HEK293T (cell line): ENCODE measurements at regions not wholly inside any gene's neighbourhood (a gene's known extent, or its start where the extent isn't known, plus 50 kb on each side); places are given as distances from the start of the nearest gene placed in this dataset.
"Not testable (repeated sequence)": the region's sequence is repeated elsewhere in the genome, so short reads cannot be mapped to it uniquely, and the experiment has no call there.

Experiments used
- CTCF ChIA-PET: fragments of 350-600 bp; formaldehyde crosslinking; extraction: SDS; loops from one replicate; lab custom pipeline; 2021; ENCODE audit warnings: antibody characterized with exemption, inconsistent platforms; lab: Yijun Ruan, JAX
- POLR2A ChIA-PET: fragments of 350-600 bp; formaldehyde crosslinking; extraction: SDS; loops from one replicate; lab custom pipeline; 2020; ENCODE audit warnings: antibody characterized with exemption, inconsistent platforms; lab: Yijun Ruan, JAX
- DNase-seq: peaks from one replicate; pipeline ENCODE4 v3.0.0; 2012; ENCODE audit warnings: mixed read lengths; ENCODE audit errors: extremely low spot score
- ARNT ChIP-seq: fragments of 450-650 bp; IDR thresholded peaks from 2 replicates; pipeline ENCODE4 v1.6.1; 2017; ENCODE audit warnings: mild to moderate bottlenecking
- BHLHE40 ChIP-seq: fragments of 450-650 bp; IDR thresholded peaks from 2 replicates; pipeline ENCODE4 v1.6.1; 2016; ENCODE audit warnings: mild to moderate bottlenecking, moderate library complexity, borderline replicate concordance
- CTBP1 ChIP-seq: fragments of 450-650 bp; IDR thresholded peaks from 2 replicates; pipeline ENCODE4 v1.6.1; 2016; ENCODE audit warnings: borderline replicate concordance
- ELF4 ChIP-seq: fragments of 450-650 bp; IDR thresholded peaks from 2 replicates; pipeline ENCODE4 v1.6.1; 2017; ENCODE audit warnings: antibody characterized with exemption
- FOXA1 ChIP-seq: fragments of 450-650 bp; IDR thresholded peaks from 2 replicates; pipeline ENCODE4 v1.6.1; 2016; ENCODE audit warnings: mild to moderate bottlenecking
- FOXK2 ChIP-seq: fragments of 450-650 bp; IDR thresholded peaks from 2 replicates; pipeline ENCODE4 v1.6.1; 2016; ENCODE audit warnings: mild to moderate bottlenecking
- FOXM1 ChIP-seq: fragments of 450-650 bp; IDR thresholded peaks from 2 replicates; pipeline ENCODE4 v1.6.1; 2017; ENCODE audit warnings: mild to moderate bottlenecking, borderline replicate concordance
- HDGF ChIP-seq: fragments of 450-650 bp; IDR thresholded peaks from 2 replicates; pipeline ENCODE4 v1.6.1; 2017; ENCODE audit warnings: antibody characterized with exemption, borderline replicate concordance
- L3MBTL2 ChIP-seq: fragments of 450-650 bp; conservative IDR thresholded peaks from 2 replicates; pipeline ENCODE4 v1.6.1; 2016; ENCODE audit warnings: mild to moderate bottlenecking
- LEF1 ChIP-seq: fragments of 450-650 bp; IDR thresholded peaks from 2 replicates; pipeline ENCODE4 v1.6.1; 2017; ENCODE audit warnings: mild to moderate bottlenecking, borderline replicate concordance
- NFRKB ChIP-seq: fragments of 450-650 bp; IDR thresholded peaks from 2 replicates; pipeline ENCODE4 v1.6.1; 2016; ENCODE audit warnings: mild to moderate bottlenecking, moderate library complexity
- SP1 ChIP-seq: fragments of 450-650 bp; IDR thresholded peaks from 2 replicates; pipeline ENCODE4 v1.6.1; 2017
- SUZ12 ChIP-seq: fragments of 450-650 bp; IDR thresholded peaks from 2 replicates; pipeline ENCODE4 v1.6.1; 2016; ENCODE audit warnings: mild to moderate bottlenecking
- TARDBP ChIP-seq: fragments of 450-650 bp; IDR thresholded peaks from 2 replicates; pipeline ENCODE4 v1.6.1; 2016
- ZNF384 ChIP-seq: fragments of 450-650 bp; IDR thresholded peaks from 2 replicates; pipeline ENCODE4 v1.6.1; 2016
- TF ChIP-seq, protein P1 (sequence below): fragments of 450-650 bp; IDR thresholded peaks from 2 replicates; pipeline ENCODE4 v1.6.1; 2016

DNA sequence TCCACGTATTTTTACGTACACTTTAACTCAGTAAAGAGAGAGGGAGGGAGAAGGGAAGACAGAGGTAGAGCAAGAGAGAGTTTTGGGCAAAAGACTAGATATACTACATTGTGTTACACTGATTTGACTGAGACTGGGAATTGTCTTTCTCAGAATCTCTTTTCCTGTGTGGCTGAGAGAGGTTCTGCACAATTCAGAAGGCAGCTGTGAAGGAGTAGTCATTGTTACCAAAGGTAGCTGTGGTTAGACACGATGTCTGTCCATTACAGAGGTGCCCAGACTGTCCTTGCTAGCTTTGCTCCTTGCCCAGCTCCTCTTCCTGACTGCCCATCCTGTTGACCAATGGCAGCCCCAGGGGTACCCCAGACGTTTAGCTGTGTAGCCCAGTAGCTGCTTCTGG is 577.5 kb upstream of the CBLB start:
- TF ChIP-seq L3MBTL2 (no peak), CTBP1 (no peak), FOXM1 (no peak)
- TF ChIP-seq, protein P1, sequence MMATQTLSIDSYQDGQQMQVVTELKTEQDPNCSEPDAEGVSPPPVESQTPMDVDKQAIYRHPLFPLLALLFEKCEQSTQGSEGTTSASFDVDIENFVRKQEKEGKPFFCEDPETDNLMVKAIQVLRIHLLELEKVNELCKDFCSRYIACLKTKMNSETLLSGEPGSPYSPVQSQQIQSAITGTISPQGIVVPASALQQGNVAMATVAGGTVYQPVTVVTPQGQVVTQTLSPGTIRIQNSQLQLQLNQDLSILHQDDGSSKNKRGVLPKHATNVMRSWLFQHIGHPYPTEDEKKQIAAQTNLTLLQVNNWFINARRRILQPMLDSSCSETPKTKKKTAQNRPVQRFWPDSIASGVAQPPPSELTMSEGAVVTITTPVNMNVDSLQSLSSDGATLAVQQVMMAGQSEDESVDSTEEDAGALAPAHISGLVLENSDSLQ: no peak
- DNase-seq: no peak
- ChIA-PET POLR2A (no interaction called here), CTCF (no interaction called here)

DNA sequence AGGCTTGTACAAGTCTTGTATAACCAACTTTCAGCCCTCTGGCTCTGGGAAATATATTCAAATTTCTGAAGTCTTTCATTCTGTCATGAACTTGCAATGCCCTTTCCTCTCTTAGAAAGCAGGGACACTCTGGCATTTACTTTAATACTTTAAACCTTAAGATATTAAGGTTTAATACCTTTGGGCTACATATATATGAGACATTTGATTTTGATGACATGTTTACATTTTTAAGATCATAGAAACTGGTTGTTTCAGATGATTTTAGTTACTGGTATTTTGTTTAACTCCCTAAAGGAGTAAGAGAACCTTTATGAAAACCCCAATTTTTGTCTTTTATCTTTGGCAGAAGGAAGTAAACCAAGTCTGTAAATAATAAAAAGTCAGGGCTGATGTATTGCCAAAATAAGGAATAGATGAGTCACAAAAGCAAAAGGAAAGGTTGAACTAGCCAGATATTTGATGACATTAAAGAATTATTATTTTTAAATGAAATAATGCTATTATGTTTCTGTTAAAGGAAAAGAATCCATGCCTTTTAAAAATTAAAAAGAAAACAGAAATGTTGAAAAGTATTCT is 579.0 kb upstream of the CBLB start:
- ChIA-PET POLR2A (no interaction called here), CTCF (no interaction called here)
- no peak for DNase-seq
- no peak for TF ChIP-seq LEF1

DNA sequence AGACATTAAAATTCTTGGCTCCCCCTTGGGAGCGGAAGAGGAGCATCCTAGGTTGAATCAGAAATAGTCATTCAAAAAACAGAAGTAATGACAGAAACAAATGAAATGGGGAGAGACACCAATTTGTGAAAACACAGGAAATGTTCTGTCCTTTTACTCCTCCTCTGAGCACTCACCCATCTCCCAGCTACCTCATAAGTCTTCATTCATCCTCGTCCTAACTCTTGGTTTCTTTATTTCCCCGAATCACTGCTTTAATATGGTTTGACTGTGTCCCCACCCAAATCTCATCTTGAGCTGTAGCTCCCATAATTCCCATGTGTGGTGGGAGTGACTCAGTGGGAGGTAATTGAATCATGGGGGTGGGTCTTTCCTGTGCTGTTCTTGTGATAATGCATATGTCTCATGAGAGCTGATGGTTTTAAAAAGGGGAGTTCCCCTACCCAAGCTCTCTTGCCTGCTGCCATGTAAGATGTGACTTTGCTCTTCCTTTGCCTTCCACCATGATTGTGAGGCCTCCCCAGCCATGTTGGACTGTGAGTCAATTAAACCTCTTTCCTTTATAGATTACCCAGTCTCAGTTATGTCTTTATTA is 579.7 kb upstream of the CBLB start:
- DNase-seq, CTCF ChIA-PET, POLR2A ChIA-PET: not testable (repeated sequence)

DNA sequence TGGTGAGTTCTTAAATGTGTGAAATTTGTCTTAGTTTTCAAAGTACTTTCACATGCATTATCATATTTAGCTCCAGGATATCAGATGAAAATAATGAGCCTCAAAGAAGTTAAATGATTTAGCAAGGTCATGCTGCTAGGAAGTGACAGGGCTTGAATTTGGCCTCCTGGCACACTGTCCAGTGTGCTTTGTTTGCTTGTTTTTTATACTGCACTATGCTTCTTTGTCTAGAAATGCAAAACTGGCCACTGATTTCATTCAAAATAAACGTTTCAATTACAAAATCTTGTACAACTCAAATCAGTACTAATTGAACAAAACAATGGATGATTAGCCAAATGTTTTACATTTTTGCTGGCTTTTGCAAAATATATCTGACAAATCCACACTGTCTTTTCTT is 583.3 kb upstream of the CBLB start:
- POLR2A ChIA-PET: no interaction called here

DNA sequence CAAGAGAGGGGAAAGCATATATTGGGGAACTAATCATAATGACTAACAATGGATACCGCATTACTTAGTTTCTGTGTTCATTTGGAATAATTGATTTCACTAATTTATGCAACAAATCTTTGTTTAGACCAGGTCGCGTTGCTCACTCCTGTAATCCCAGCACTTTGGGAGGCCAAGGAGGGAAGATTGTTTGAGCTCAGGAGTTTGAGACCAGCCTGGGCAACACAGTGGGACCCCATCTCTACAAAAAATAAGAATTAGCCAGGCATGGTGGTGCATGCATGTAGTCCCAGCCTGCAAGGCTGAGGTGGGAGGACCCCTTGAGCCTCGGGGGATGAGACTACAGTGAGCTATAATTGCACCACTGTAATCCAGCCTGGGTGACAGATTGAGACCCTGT is 585.7 kb upstream of the CBLB start:
- ChIA-PET POLR2A (no interaction called here), CTCF (no interaction called here)
- DNase-seq: no peak
- TF ChIP-seq L3MBTL2 (no peak), FOXM1 (no peak), FOXA1 (no peak), LEF1 (no peak), NFRKB (no peak), ELF4 (no peak), SP1 (no peak), BHLHE40 (no peak), HDGF (no peak), CTBP1 (no peak), TARDBP (no peak), ZNF384 (no peak)
- TF ChIP-seq, protein P1: no peak

More for the DNA sequence above, 583.3 kb upstream of the CBLB start:
- CTCF ChIA-PET: no interaction called here
- no peak for TF ChIP-seq ARNT
- TF ChIP-seq, protein P1: no peak
- no peak for TF ChIP-seq ZNF384
- no peak for TF ChIP-seq CTBP1
- no peak for TF ChIP-seq BHLHE40
- TF ChIP-seq SP1: no peak
- TF ChIP-seq LEF1: no peak
- TF ChIP-seq TARDBP: no peak
- no peak for TF ChIP-seq FOXM1
- no peak for TF ChIP-seq FOXA1
- TF ChIP-seq NFRKB: no peak
- no peak for TF ChIP-seq ELF4
- no peak for TF ChIP-seq L3MBTL2
- no peak for TF ChIP-seq SUZ12
- no peak for TF ChIP-seq HDGF
- no peak for TF ChIP-seq FOXK2
- DNase-seq: no peak

DNA sequence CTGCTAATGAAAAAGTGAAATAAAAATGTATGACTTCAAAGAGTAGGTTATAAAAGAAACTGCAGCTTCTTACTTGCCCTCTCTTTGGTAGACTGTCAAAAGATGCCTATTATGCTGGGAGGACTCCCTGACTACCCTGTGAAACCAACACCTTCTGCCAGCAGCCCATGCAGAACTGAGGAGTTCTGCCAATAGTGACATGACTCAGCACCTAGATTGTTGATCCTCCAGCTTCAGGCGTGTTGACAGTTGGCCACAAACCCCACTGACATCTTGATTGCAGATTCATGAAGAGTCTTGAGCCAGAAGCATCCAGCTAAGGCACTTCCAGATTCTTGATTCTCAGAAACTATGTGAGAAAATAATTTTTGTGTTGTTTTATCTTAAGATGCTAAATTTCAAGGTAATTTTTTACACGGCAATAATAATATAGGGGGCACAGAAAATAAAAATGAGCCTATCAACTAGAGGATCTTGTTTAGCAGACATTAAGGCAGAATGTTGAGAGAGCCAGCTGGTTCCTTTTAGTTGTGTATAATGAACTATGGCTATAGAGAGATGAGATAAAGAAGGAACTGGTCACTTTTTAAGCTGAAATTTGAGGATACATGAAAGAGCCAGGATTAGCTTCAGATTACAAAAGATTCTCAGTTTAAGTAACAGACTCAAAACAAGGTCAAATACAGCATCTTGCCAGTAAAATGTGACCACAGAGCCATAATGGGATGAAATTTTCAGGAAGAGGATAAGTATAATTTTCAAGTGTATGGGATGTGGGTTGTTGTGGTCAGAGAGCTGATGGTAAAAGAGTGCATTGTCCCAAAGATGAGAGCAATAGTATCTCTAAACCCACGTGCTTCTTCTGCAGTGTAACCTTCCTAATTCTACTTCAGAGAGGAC is 588.7 kb upstream of the CBLB start:
- no peak for DNase-seq
- TF ChIP-seq ZNF384: no peak
- no peak for TF ChIP-seq FOXM1
- no peak for TF ChIP-seq FOXA1
- no peak for TF ChIP-seq FOXK2
- ChIA-PET POLR2A (no interaction called here), CTCF (interaction anchor here (0.5 kb wide), 1 partner anchor 187 kb away, joined by 3 read pairs; no protein-coding TSS in a partner anchor)

DNA sequence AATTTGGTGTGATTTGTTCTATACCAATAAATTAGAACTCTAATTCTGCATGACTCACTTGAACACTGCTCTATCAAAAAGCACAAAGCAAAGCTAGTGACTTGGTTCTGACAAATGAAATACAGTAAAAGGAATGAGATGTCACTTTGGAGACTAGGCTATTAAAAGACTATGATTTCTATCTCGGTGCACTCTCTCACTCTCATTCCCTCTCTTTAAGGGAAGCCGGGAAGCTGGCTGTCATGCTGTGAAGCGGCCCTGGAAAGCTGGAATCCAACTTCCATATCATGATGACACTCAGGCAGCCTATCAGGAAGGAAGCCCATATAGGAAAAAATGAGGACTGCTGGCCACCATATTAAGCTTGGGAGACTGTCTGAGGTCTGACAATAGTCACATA is 590.1 kb upstream of the CBLB start:
- TF ChIP-seq L3MBTL2: no peak
- no peak for DNase-seq
- ChIA-PET CTCF (no interaction called here), POLR2A (no interaction called here)
